ENCODE measurements at regions not wholly inside any gene's neighbourhood (a gene's known extent, or its start where the extent isn't known, plus 50 kb on each side); places are given as distances from the start of the nearest gene placed in this dataset.

GRCh38 chr3:176939022-176939817, 258.1 kb downstream of the TBL1XR1 start:
- H3K9me3 ChIP-seq (replicated peaks in 1 of 2; ENCODE audit: control insufficient read depth in 1 of 2, insufficient read depth in 1 of 2, low read length in 2 of 2), result no peaks in the 10 kb centered on the region
- intact Hi-C loops (cut with micrococcal nuclease), result no loop called here
- H3K27me3 Mint-ChIP-seq (ENCODE audit: low read depth in 3 of 3), result peaks cover 1 to 3% (median 2%) of the 10 kb centered on the region in 3 donors
- peak; percentile 85 for TF ChIP-seq CTCF (IDR thresholded peaks at IDR 0.05)
- H3K36me3 Mint-ChIP-seq, result no peaks in the 10 kb centered on the region
- no peak overlapping the region for H3K9ac ChIP-seq (ENCODE audit: insufficient read depth, low read length, poor library complexity, severe bottlenecking)
- peak; percentile 11 to 52 (median 34) for DNase-seq
- no peaks in the 10 kb centered on the region for H4K20me1 ChIP-seq (ENCODE audit: insufficient read depth, low read length)
- no peaks in the 10 kb centered on the region for H3K36me3 ChIP-seq (replicated peaks in 1 of 2; ENCODE audit: control insufficient read depth in 1 of 2, insufficient read depth in 2 of 2, low read length in 2 of 2)
- H2AFZ ChIP-seq (ENCODE audit: insufficient read depth, low read depth, low read length, poor library complexity, severe bottlenecking), result no peak overlapping the region
- H3K4me2 ChIP-seq (replicated peaks; ENCODE audit: extremely low read depth, low read length, poor library complexity, severe bottlenecking), result no peak overlapping the region
- peaks cover 0 to 2% (median 0%) of the 10 kb centered on the region in 7 donors for H3K9me3 Mint-ChIP-seq
- no peaks in the 10 kb centered on the region for H3K27me3 ChIP-seq (ENCODE audit: control insufficient read depth in 2 of 2, insufficient read depth in 2 of 2, low read length in 2 of 2)
- no peak overlapping the region for H3K27ac ChIP-seq (ENCODE audit: low read depth in 1 of 2, low read length in 2 of 2)
- H3K4me1 ChIP-seq (ENCODE audit: control insufficient read depth in 1 of 2, insufficient read depth in 2 of 2, low read length in 2 of 2), result no peaks in the 10 kb centered on the region
- no CpG with 5 or more reads among the region's 10 CpGs for WGBS (ENCODE audit: insufficient coverage)
- no peaks in the 10 kb centered on the region for H3K79me2 ChIP-seq (ENCODE audit: insufficient read depth, low read length)
- no peak overlapping the region for H3K4me3 ChIP-seq (replicated peaks in 1 of 3; ENCODE audit: low read depth in 2 of 3, low read length in 3 of 3)
- H3K27ac Mint-ChIP-seq, result no peak overlapping the region
- H3K4me1 Mint-ChIP-seq, result peaks cover 2% of the 10 kb centered on the region
- H3K4me3 Mint-ChIP-seq, result no peak overlapping the region

GRCh38 chr3:176937994-176938393, 259.3 kb downstream of the TBL1XR1 start:
- Mint-ChIP-seq H3K4me3 (no peak overlapping the region), H3K36me3 (no peaks in the 10 kb centered on the region), H3K27ac (no peak overlapping the region), H3K4me1 (peaks cover 2% of the 10 kb centered on the region), H3K9me3 (peaks cover 0 to 2% (median 0%) of the 10 kb centered on the region in 7 donors), H3K27me3 (ENCODE audit: low read depth in 3 of 3) (peaks cover 1 to 3% (median 3%) of the 10 kb centered on the region in 3 donors)
- no peak overlapping the region for H3K9ac ChIP-seq (ENCODE audit: insufficient read depth, low read length, poor library complexity, severe bottlenecking)
- H3K27me3 ChIP-seq (ENCODE audit: control insufficient read depth in 2 of 2, insufficient read depth in 2 of 2, low read length in 2 of 2), result no peaks in the 10 kb centered on the region
- H2AFZ ChIP-seq (ENCODE audit: insufficient read depth, low read depth, low read length, poor library complexity, severe bottlenecking), result no peak overlapping the region
- TF ChIP-seq CTCF (IDR thresholded peaks at IDR 0.05), result no peak
- no peak for DNase-seq
- no peaks in the 10 kb centered on the region for H3K4me1 ChIP-seq (ENCODE audit: control insufficient read depth in 1 of 2, insufficient read depth in 2 of 2, low read length in 2 of 2)
- H3K4me3 ChIP-seq (replicated peaks in 1 of 3; ENCODE audit: low read depth in 2 of 3, low read length in 3 of 3), result no peak overlapping the region
- H4K20me1 ChIP-seq (ENCODE audit: insufficient read depth, low read length), result no peaks in the 10 kb centered on the region
- H3K79me2 ChIP-seq (ENCODE audit: insufficient read depth, low read length), result no peaks in the 10 kb centered on the region
- H3K36me3 ChIP-seq (replicated peaks in 1 of 2; ENCODE audit: control insufficient read depth in 1 of 2, insufficient read depth in 2 of 2, low read length in 2 of 2), result no peaks in the 10 kb centered on the region
- WGBS (ENCODE audit: insufficient coverage), result no CpG with 5 or more reads among the region's 1 CpG
- intact Hi-C loops (cut with micrococcal nuclease), result no loop called here
- H3K27ac ChIP-seq (ENCODE audit: low read depth in 1 of 2, low read length in 2 of 2), result no peak overlapping the region
- H3K4me2 ChIP-seq (replicated peaks; ENCODE audit: extremely low read depth, low read length, poor library complexity, severe bottlenecking), result no peak overlapping the region
- H3K9me3 ChIP-seq (replicated peaks in 1 of 2; ENCODE audit: control insufficient read depth in 1 of 2, insufficient read depth in 1 of 2, low read length in 2 of 2), result no peaks in the 10 kb centered on the region
